ENCODE measurements at regions not wholly inside any gene's neighbourhood (a gene's known extent, or its start where the extent isn't known, plus 50 kb on each side); places are given as distances from the start of the nearest gene placed in this dataset.

GRCh38 chr13:24050292-24050711, 110.2 kb upstream of the SPATA13 start:
- DNase-seq (ENCODE audit: low spot score) = no peak

- DNase-seq (ENCODE audit: low spot score) = no peak
These were observed 109.5 kb upstream of the SPATA13 start for GRCh38 chr13:24050796-24051715.

- no peak for DNase-seq (ENCODE audit: low spot score)
These were observed 107.7 kb upstream of the SPATA13 start for GRCh38 chr13:24052547-24053518.

- DNase-seq (ENCODE audit: low spot score) = peak; percentile 79
These were observed 106.8 kb upstream of the SPATA13 start for GRCh38 chr13:24053519-24054251.

- DNase-seq (ENCODE audit: low spot score) = no peak
These were observed 103.8 kb upstream of the SPATA13 start for GRCh38 chr13:24056616-24057137.

- no peak for DNase-seq (ENCODE audit: low spot score)
These were observed 99.5 kb upstream of the SPATA13 start for GRCh38 chr13:24060993-24061392.

- DNase-seq (ENCODE audit: low spot score) = no peak
These were observed 97.1 kb upstream of the SPATA13 start for GRCh38 chr13:24063281-24063877.

- DNase-seq (ENCODE audit: low spot score) = no peak
These were observed 96.1 kb upstream of the SPATA13 start for GRCh38 chr13:24064371-24064770.

GRCh38 chr13:24065176-24065575, 95.3 kb upstream of the SPATA13 start:
- no peak for DNase-seq (ENCODE audit: low spot score)

GRCh38 chr13:24066405-24067295, 93.9 kb upstream of the SPATA13 start:
- no peak for DNase-seq (ENCODE audit: low spot score)

GRCh38 chr13:24068472-24068871, 92.0 kb upstream of the SPATA13 start:
- DNase-seq (ENCODE audit: low spot score) = no peak

GRCh38 chr13:24071016-24071415, 89.5 kb upstream of the SPATA13 start:
- DNase-seq (ENCODE audit: low spot score) = no peak

GRCh38 chr13:24071423-24072075, 89.0 kb upstream of the SPATA13 start:
- DNase-seq (ENCODE audit: low spot score) = no peak

GRCh38 chr13:24073657-24074056, 86.9 kb upstream of the SPATA13 start:
- no peak for DNase-seq (ENCODE audit: low spot score)

GRCh38 chr13:24074678-24075077, 85.8 kb upstream of the SPATA13 start:
- no peak for DNase-seq (ENCODE audit: low spot score)

GRCh38 chr13:24075137-24075975, 85.2 kb upstream of the SPATA13 start:
- no peak for DNase-seq (ENCODE audit: low spot score)

GRCh38 chr13:24076109-24076508, 84.4 kb upstream of the SPATA13 start:
- peak; percentile 68 for DNase-seq (ENCODE audit: low spot score)

GRCh38 chr13:24076636-24077035, 83.9 kb upstream of the SPATA13 start:
- no peak for DNase-seq (ENCODE audit: low spot score)

- DNase-seq (ENCODE audit: low spot score) = no peak
These were observed 80.4 kb upstream of the SPATA13 start for GRCh38 chr13:24080134-24080533.
